HepG2 (cell line): ENCODE measurements at regions not wholly inside any gene's neighbourhood (a gene's known extent, or its start where the extent isn't known, plus 50 kb on each side); places are given as distances from the start of the nearest gene placed in this dataset.

Experiments used
- ATAC-seq: fragments of 200-7000 bp; cut with Tn5 transposase; 3 replicates; pipeline ENCODE4 v1.9.1; 2020; ENCODE audit warnings: mild to moderate bottlenecking, moderate library complexity
- BruUV-seq: library from RNA; stranded (reverse); fragments of 400-500 nt; replicated peaks from 2 replicates; lab custom pipeline; 2021; lab: Mats Ljungman, UMichigan
- CTCF ChIA-PET: fragments of 300-600 bp; formaldehyde crosslinking; extraction: SDS; loops from one replicate; lab custom pipeline; 2021; ENCODE audit warnings: low total read pairs, inconsistent platforms, low intra/inter-chr PET ratio; lab: Yijun Ruan, JAX
- POLR2A ChIA-PET: fragments of 350-600 bp; sonication (Branson Sonifier 250); formaldehyde crosslinking; loops from one replicate; lab custom pipeline; 2020; ENCODE audit warnings: antibody characterized with exemption, inconsistent platforms; lab: Yijun Ruan, JAX
- DNase-seq: peaks from one replicate; pipeline ENCODE4 v3.0.0-alpha.2; 2015; ENCODE audit warnings: low spot score
- FAIRE-seq: peaks from 3 replicates; lab custom pipeline; 2011; peaks lifted over from hg19 to GRCh38; lab: Jason Lieb, UNC
- H2AFZ ChIP-seq: one replicate; pipeline ENCODE4 v1.6.1; 2011; ENCODE audit warnings: low read length, inconsistent platforms
- H3K27ac ChIP-seq: fragments of 300-600 bp; 3 replicates; pipeline ENCODE4 v1.8.0; 2011; ENCODE audit warnings: mixed run types, mild to moderate bottlenecking, mixed read lengths, low read length, inconsistent platforms; ENCODE audit not compliant: insufficient read depth; ENCODE audit errors: extremely low read length
- H3K27me3 ChIP-seq, 2 experiments: fragments of 200-600 bp in 1 of 2; 2 replicates in 1 of 2; 3 replicates in 1 of 2; pipeline versions ENCODE4 v1.6.0 to v1.8.0; 2011; ENCODE audit warnings: low read length in 2 of 2, mild to moderate bottlenecking in 2 of 2, moderate library complexity in 2 of 2, inconsistent platforms in 1 of 2; ENCODE audit not compliant: insufficient read depth in 2 of 2, control insufficient read depth in 1 of 2
- H3K36me3 ChIP-seq, 2 experiments: fragments of 200-600 bp in 1 of 2; replicated peaks in 1 of 2; 2 replicates in 1 of 2; 3 replicates in 1 of 2; pipeline versions ENCODE4 v1.5.1 to v1.8.0; 2011; ENCODE audit warnings: low read length in 2 of 2, inconsistent platforms in 1 of 2; ENCODE audit not compliant: insufficient read depth in 2 of 2, control insufficient read depth in 1 of 2
- H3K4me1 ChIP-seq: 2 replicates; pipeline ENCODE4 v1.5.1; 2012; ENCODE audit warnings: low read length, inconsistent platforms; ENCODE audit not compliant: insufficient read depth
- H3K4me2 ChIP-seq: 2 replicates; pipeline ENCODE4 v1.6.0; 2011; ENCODE audit warnings: low read depth, low read length, inconsistent platforms
- H3K4me3 ChIP-seq, 3 experiments: fragments of 200-600 bp in 1 of 3; sonication (generic), shearing (Covaris generic) in 1 of 3; replicated peaks in 1 of 3; 2 replicates each; pipeline ENCODE4 v1.5.1; 2011 to 2016; ENCODE audit warnings: low read length in 3 of 3, inconsistent platforms in 2 of 3, low read depth in 2 of 3, mild to moderate bottlenecking in 2 of 3, control low read depth in 1 of 3, mixed read lengths in 1 of 3; ENCODE audit not compliant: insufficient read depth in 1 of 3
- H3K79me2 ChIP-seq: one replicate; pipeline ENCODE4 v1.6.1; 2011; ENCODE audit warnings: low read length, inconsistent platforms; ENCODE audit not compliant: insufficient read depth
- H3K9ac ChIP-seq: 2 replicates; pipeline ENCODE4 v1.6.0; 2011; ENCODE audit warnings: mild to moderate bottlenecking, low read depth, low read length, inconsistent platforms; ENCODE audit not compliant: insufficient read depth
- H3K9me3 ChIP-seq: 2 replicates; pipeline ENCODE4 v1.5.1; 2012; ENCODE audit warnings: mild to moderate bottlenecking, low read length
- H4K20me1 ChIP-seq: 2 replicates; pipeline ENCODE4 v1.6.0; 2011; ENCODE audit warnings: inconsistent platforms, mild to moderate bottlenecking, low read length, moderate library complexity; ENCODE audit not compliant: insufficient read depth
- DPF2 ChIP-seq: sonication (generic); formaldehyde crosslinking; IDR thresholded peaks from 2 replicates; pipeline ENCODE4 v1.4.0; 2020; ENCODE audit warnings: mild to moderate bottlenecking, low read depth, missing genetic modification reagents, borderline replicate concordance
- HIC2 ChIP-seq: sonication (generic); formaldehyde crosslinking; IDR thresholded peaks from 2 replicates; pipeline ENCODE4 v1.9.0; 2022; ENCODE audit warnings: low read depth, missing genetic modification reagents
- TBL1XR1 ChIP-seq: fragments of 150-350 bp; IDR thresholded peaks from 2 replicates; pipeline ENCODE4 v1.6.1; 2014; ENCODE audit warnings: borderline replicate concordance, low read length; ENCODE audit not compliant: partially characterized antibody
- TSC22D2 ChIP-seq: sonication (generic); formaldehyde crosslinking; IDR thresholded peaks from 2 replicates; pipeline ENCODE4 v1.5.1; 2020; ENCODE audit warnings: missing genetic modification reagents, mild to moderate bottlenecking, borderline replicate concordance
- U2AF2 ChIP-seq: fragments of 200-400 bp; formaldehyde crosslinking; IDR thresholded peaks from 2 replicates; pipeline ENCODE4 v1.6.1; 2017; ENCODE audit warnings: low read depth, mild to moderate bottlenecking, low read length
- ZNF12 ChIP-seq: sonication (generic); formaldehyde crosslinking; IDR thresholded peaks from 2 replicates; pipeline ENCODE4 v1.5.0; 2020; ENCODE audit warnings: missing genetic modification reagents
- ZNF530 ChIP-seq: sonication (generic); formaldehyde crosslinking; IDR thresholded peaks from 2 replicates; pipeline ENCODE4 v1.5.0; 2020; ENCODE audit warnings: low read depth, mild to moderate bottlenecking, missing genetic modification reagents
- ZNF572 ChIP-seq: sonication (generic); formaldehyde crosslinking; IDR thresholded peaks from 2 replicates; pipeline ENCODE4 v1.5.1; 2020; ENCODE audit warnings: mild to moderate bottlenecking, missing genetic modification reagents
- ZNF704 ChIP-seq: sonication (generic); formaldehyde crosslinking; IDR thresholded peaks from 2 replicates; pipeline ENCODE4 v1.8.1; 2023; ENCODE audit warnings: mild to moderate bottlenecking, inconsistent platforms, moderate library complexity, missing genetic modification reagents, borderline replicate concordance
- WGBS: methylation state at CpG from one replicate; pipeline ENCODE4 v1.1.6; 2017; ENCODE audit warnings: low lambda C conversion rate; 5-methylcytosine and 5-hydroxymethylcytosine counted together
- in situ Hi-C: cut with HindIII; loops from 2 replicates; pipeline ENCODE4 v1.10.0; 2017; ENCODE audit warnings: low pct_unique_long_range_greater_than_20kb; ENCODE audit not compliant: extremely low pct_ligation_motif_present
- intact Hi-C: fragments of 100-400 bp; cut with micrococcal nuclease; formaldehyde crosslinking; loops from one replicate; pipeline ENCODE4 v1.10.0; 2022; ENCODE audit not compliant: unreplicated experiment

- no peak overlapping the region for H3K4me2 ChIP-seq
- H4K20me1 ChIP-seq = no peaks in the 10 kb centered on the region
- no peaks in the 10 kb centered on the region for H3K79me2 ChIP-seq
- 52% methylated on average over 3 of the region's 3 CpGs for WGBS
- DNase-seq = no peak
- H3K9me3 ChIP-seq = no peaks in the 10 kb centered on the region
- POLR2A ChIA-PET = no interaction called here
- no peak overlapping the region for H3K4me3 ChIP-seq
- no peak overlapping the region for H3K27ac ChIP-seq
- no peaks in the 10 kb centered on the region for H3K36me3 ChIP-seq
- H3K27me3 ChIP-seq = no peaks in the 10 kb centered on the region; a peak in 1 of 5 replicates
- intact Hi-C loops = no loop called here
- ATAC-seq = no peak
- TF ChIP-seq U2AF2 (no peak), DPF2 (CRISPR knock-in tag) (no peak), ZNF530 (no peak), TBL1XR1 (no peak), ZNF704 (no peak), ZNF12 (CRISPR knock-in tag) (no peak), HIC2 (CRISPR knock-in tag) (no peak), TSC22D2 (no peak), ZNF572 (CRISPR knock-in tag) (no peak)
- TF ChIP-seq, all 625 proteins: peak for 0
- in situ Hi-C loops = no loop called here
- no TSS peak for BruUV-seq
- H2AFZ ChIP-seq = no peak overlapping the region
- no peaks in the 10 kb centered on the region for H3K4me1 ChIP-seq
- no peak overlapping the region for H3K9ac ChIP-seq
- CTCF ChIA-PET = no interaction called here
- FAIRE-seq = no peak
These were observed 128.8 kb upstream of the GGTLC1 start for GRCh38 chr20:24117383-24117782.
